ENCODE measurements at regions not wholly inside any gene's neighbourhood (a gene's known extent, or its start where the extent isn't known, plus 50 kb on each side); places are given as distances from the start of the nearest gene placed in this dataset.

DNA sequence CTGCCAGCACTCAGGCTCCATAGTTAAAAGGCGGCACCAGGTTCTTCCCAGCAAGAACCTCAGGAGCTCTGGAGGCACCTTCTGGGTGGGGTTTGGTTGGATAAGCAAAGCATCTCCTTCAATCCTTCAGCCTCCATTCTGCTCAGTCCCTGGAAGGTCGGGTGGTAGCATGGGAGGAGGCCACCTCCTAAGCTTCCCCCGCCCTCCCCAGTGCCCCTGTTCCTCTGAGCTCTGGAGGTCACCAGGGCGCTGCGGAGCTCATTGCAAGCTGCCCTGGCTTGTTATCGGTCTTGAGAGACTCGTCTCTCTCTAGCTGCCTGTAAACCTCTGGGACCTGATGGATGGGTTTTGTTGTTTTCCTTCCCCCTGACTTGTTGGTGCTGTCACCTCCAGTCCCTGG lies 124.8 kb downstream of the RPLP1 start:
- DNase-seq: no peak

DNA sequence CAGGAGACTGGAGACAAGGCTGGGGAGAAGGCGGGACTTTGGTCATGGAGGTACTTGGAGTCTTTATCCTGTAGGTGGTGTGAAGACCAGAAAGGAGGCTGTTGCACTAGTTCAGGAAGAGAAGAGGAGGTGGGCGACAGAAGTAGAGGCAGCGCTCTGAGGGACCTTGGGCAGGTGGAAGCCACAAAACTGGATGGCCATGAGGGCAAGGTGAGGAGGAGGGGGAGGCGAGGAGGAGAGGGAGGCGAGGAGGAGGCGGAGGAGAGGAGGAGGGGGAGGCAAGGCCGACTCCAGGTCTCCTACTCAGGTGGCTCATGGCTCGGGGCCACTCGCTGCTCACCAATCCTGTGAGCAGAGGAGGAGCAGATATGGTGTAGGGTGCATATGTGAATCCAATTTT lies 125.6 kb downstream of the RPLP1 start:
- no peak for DNase-seq

DNA sequence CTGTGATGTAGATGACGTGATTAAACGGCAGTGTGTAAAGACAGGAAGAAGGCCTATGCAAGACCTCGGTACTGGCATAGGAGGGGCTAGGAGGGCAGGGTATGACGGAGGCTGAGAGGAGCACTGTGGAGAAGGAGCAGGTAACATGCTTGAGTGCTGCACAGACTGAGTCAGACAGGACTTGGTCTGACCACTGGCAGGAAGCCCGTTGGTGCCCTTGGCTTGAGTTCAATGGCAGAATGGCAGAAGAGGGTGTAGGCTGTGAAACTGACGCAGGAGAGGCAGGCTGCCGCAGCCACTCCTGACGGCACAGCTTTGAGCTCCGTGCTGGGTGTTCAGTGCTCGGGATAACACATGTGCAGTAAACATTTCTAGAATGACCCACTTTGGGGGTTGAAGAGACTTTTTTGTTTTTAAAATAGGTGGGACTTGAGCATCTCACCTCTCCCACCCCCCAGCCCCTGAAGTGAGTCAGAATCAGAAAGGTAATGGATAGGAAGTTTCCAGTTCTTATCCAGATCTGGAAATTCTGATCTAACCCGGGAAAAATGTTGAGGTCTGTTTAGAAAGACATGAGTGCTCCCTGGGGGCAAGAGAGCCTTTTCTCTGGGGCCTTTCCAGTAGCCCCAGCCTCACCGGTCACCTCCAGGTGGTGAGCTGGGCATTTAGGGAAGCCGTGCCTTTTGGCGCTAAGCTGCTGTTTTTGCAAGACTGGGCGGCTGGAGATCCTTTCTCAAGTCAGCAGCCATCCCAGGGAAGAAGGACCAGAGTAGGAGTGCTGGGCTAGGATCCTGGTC lies 126.4 kb downstream of the RPLP1 start:
- no peak for DNase-seq

DNA sequence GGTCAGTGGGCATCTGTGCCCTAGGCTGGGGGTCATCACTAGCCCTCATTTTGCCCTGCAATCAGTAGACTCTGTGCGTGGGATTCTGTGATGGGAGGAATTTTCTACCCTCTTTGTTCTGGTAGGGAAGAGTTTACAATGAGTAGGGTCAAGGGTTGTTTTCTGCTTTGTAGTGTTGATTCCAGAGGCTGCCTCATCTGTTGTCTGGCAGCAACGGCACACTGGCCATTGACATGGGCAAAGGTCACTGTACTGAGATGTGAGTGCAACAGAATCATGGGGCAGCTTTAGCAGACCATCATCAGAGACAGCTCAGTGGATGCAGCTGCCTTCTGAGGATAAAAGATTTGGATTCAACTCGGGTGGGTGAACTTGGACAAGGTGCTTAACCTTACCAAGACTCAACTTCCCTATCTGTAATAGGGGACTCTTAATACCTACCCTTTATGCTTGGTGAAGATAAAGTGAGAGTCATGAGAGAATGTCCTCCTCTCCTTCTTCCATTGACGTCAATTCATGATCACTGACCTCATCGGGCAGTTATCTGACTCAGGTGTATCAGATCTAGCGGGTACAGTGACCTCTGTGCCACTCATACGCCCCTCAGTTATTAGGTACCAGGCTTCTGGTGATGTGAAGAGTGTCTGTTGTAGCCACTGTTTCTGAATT lies 127.5 kb downstream of the RPLP1 start:
- no peak for DNase-seq

DNA sequence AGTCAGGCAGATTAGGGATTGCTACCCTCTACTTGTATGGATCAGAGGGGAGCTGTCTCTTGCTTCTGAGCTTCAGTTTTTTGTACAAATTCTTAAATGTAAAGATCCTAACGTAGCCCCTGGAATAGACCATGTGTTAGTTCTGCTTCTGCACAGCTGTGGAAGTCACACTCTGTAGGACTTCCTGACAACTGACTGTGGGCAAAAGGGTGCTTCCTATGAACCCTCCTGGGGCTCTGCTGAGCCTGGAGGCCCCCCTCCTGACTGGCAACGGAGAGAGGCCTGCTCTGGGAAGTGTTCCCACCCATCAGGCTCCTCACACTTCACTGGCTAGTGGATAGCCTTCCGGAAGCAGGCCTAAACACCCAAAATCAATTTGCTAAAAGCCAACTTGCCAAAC lies 131.0 kb downstream of the RPLP1 start:
- no peak for DNase-seq

DNA sequence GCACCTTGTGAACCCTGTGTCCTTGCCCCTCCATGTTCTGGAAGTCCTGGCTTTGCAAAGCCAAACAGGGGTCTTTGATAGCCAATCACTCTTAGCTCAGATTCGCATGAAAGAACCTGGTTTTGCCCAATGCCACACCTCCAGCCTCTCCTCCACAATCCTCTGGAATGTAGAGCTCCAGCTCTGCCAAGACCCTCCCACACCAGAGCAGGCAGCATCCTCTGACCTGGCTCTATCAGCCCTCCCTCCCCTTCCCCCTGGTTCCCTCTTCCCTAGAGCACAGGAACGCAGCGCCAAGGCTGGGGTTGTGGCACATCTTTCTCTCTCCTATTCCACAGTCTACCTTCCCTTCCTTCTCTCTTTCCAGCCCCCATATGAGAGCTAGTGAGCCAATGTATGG lies 133.3 kb downstream of the RPLP1 start:
- DNase-seq: no peak

DNA sequence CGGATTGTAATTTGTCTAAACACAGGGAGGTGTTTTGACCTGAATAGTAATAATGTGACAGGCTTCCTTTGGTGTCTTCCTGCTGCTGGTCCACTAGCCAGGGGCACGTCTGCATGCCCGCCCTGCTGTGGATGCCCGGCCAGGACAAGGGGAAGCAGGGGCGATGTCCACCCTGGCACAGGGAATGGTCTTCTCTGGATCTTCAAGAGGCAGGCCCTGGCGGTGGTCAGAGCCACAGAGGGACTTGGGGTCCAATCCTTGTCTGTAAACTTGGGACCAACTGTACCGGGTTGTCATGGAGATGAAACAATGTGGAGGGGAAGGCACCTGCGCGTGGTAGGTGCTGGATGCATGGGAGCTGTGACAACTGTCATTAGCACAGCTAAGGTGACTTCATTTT lies 134.1 kb downstream of the RPLP1 start:
- DNase-seq: no peak

DNA sequence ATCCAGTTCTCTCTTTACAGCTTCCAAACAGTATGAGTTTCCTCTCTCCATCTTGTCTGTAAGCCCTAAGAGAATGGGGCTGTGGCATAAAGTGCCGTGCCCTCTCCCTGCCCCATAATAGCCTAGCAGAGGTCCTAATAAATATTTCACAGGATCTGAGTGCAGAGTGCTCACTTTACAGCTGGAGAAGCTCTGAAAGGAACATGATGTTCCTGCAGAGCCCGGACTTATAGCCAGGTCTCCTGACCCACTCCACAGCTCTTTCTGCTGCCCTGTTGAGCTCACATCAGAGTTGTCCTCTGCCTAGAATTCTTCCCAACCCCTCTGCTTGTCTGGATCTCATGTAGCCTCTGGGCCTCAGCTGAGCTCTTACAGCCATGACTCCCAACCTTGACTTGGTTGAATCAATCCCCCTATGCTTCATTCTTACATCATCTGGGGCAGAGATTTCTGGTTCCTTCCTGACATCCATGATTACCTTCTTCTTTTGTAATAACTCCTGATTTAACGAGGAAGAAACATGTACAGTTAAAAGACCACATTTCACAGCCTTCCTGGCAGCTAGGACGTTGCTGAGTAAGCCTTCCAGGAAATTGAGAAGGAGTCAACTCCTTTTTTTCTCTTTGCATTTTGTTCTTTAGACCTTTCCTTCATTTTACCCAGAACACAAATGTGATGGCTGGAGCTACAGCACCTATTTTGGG lies 135.3 kb downstream of the RPLP1 start:
- no peak for DNase-seq

DNA sequence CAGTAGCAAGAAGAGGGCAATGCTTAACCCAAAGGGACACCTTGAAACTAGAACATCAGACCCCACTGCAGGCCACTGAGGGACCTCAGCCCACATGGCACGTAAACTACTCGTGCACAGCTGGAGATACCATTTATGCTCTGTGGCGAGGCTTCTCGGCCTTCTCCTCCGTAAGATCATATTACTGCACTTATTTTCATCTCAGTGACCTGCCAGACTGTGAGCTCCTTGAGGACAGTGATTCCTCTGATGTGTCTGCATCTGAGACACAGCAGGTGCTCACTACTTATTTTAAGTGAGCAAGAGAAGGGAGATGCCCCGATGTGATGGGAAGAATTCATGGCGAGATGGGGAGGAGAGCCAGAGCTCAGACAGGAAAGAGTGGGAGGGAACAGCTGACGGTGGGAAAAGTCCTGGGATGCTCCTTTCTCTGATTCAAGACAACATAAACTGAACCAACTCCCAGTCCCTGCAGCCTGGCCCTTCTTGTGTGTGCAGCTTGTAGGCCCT lies 137.6 kb downstream of the RPLP1 start:
- DNase-seq: no peak

DNA sequence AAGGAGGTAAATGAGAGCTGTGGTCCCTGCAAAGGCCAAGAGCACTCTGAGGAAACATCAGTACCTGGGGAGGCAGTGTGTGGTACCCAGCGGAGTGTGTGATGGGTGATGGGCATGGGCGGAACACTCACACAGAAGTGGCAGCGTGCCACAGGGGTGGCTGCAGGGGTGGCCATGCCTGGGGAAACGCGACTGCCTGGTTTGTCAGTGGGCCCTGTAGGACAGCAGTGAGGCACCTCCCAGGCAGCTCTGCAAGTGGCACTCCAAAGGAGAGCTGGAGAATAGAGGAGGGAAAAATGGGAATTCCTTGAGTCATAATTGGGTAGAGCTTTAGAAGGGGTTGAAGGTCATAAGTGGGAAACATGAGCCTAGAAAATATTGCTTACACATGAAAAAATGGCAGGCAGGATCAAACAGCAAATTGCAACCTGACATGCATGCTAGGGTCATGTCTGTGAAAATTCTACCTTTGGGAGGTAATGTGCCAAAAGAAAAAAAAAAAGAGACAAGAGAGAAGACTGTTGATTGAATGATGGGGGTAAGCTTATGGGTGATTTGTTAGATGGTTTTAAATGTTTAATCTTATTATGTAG lies 138.4 kb downstream of the RPLP1 start:
- no peak for DNase-seq

DNA sequence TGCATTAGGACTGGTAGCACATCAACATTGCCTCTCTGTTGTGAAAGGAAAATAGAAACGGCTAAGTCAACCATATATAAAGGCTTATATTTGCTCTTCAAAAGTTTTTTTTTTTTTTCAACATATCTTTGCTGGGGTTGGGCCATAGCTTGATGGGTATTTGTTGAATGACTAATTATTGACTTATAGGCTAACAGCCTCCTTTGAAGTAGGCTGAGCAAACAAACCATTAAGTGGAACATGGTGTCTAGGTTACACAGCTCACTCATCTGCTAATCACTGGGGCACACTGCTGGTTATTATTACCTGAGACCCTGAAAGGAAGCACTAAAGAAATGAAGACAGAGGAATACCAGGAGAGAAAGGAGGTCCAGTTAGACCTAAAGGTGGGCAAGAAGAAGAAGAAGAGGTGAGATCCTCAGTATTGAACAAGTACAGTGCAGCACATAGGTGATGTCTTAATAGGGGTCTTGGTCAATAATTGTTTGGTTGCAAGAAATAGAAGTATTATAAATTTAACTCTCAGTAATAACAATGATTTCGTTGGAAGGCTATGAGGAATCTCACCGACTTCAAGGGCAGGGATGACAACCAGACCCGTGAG lies 139.4 kb downstream of the RPLP1 start:
- peak; percentile 88 for DNase-seq

DNA sequence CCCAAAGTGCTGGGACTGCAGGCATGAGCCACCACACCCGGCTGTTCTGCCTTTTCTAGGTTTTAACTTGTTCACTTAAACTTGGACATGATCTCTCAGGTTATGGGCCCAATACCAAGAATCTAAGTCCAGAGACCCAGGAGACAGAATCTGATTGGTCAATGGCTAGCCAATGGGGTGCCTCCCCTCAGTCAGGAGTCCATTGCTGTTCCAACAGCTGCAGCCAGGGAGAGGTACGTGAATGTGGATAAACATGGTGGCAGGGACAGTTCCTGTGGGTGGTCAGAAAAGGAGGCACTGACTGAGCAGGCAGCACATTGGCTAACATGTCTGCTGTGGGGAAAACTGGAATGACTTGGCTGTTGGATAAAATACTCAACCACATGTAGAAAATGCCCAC lies 140.3 kb downstream of the RPLP1 start:
- DNase-seq: no peak

DNA sequence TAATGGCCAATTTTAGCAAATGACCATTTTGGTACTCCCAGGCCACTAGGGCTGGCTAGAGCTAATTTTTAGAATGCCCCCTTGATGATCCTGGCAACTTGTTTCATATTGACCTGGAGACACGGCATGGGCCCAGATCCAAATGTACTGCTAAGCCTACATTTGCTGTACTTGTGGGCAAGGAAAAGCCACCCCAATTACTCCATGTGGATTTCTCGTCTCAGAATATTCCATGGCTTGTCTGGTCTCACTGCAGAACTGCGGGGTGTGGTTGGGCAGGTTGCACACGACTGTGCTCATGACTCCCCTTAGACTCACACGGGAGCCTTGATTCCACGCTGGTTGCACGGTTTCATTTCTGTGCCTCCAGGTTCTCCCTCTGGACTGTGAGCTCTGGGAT lies 140.9 kb downstream of the RPLP1 start:
- DNase-seq: no peak

DNA sequence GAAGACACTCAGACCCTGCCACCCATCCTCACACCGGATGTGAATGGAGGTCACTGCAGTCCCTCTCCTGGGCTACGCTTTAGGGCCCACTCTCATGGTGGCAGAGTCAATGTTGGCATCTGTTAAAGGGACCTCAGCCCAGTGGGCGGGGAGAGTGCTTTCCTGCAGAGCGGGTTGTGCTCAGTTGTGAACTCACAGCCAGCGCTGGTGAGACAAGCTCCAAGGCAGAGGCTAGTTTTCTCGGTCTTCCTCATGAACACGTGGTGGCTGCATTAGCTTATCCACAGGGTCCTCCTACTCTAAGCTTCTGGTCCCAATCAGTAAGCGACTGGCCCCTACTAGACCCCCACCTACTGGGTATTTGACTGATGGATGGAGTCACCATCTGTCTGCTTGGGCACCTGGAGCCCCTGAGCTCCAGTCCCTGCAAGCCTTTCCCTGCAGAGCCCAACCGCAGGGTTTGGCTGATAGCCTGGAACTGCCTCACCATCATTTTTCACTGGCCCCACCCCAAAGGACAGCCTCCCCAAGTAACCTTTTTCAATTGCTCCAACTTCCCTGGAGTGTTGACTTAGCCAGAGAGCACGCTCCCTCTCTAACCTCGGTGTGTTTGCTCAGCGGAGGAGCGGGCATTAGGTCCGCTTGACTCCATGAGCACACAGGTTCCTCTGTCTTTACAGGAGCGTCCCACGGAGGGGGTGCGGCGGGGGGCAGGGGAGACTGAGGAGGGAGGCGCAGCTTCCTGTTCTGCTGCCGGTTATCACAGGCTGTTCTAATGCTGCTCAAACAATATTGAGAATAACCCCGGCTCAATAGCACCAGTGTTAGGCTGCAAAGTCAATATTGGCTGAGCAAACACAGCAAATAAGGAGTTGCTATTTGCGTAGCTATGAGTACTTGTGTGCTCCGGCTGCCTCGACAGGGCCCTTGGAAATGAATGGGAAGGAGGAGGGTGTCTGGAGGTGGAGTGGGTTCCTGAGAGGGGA lies 141.7 kb downstream of the RPLP1 start:
- peak; percentile 99 for DNase-seq

DNA sequence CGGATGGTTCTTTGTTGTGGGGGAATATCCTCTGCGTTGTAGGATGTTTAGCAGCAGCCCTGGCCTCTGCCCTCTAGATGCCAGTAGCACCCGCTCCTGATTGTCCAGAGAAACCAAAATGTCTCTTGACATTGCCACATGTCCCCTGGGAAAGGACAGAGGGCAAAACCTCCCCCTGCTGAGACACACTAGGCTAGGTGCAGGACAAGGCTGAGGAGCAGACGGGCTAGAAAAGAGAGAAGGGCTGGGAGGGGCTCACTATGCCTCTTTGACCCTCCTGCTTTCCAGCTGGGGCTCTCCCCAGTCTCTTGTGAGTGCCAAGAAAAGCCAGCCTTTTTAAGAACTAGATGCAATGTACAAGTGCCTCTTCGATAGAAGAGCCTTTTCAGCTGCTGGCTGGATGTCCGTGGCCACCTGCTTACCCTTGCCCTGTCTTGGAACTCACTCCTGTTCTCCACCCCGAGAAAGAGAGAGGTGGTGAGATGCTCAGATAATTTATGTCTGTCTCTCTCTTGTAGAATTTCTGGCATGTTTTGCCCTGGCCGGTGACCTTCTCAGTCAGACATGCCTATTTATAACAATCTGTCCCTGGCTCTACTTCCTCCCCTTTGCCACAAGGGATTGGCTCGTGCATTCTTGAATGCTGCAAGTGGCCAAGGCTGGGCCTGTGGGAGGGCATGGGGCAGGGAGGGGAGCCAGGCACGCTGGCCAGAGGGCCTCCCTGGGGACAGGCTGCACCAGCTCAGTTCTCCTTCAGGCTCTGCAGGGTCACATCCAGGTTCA lies 142.6 kb downstream of the RPLP1 start:
- no peak for DNase-seq

DNA sequence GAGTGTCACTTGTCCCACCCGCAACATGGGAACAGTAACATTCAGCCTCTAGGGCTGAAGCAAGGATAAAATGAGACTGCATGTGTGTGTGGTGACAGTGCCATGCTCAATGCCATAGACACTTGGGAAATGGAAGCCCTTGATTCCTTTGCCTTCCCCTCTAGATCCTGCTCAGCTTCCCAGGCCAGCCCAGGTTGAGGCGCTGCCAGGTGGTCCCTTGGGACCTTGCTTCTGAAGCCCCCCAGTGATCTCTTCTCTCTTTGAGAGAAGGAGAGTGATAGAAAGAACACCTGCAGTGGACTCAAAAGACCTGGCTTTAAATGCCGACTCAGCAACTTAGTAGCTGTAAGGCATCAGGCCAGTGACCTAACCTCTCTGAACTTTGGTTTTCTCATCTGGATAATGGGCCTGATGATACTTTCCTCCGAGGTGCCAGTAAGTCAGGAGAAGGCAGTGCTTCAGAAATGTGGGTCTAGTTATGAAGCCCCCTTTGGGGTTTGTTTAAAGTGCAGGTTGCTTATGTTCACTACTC lies 144.5 kb downstream of the RPLP1 start:
- no peak for DNase-seq

DNA sequence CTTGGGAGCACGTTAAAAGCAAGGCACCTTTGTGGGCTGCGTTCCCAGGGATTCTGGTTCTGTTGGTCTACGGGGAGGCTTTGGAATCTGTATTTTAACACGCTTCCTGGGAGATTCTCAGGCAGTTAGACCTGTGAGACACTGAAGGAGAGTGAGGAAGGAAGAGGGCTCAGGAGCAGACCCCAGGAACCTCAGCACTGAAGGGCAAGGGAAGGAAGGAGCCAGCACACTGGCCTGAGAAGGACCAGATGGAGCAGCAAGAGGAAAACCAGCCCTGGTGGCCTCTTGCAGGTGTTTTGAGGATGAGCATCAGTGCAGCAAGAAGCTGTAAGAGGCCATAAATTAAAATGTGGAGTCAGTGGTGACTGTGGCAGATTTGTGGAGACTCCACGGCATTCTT lies 146.7 kb downstream of the RPLP1 start:
- DNase-seq: no peak

DNA sequence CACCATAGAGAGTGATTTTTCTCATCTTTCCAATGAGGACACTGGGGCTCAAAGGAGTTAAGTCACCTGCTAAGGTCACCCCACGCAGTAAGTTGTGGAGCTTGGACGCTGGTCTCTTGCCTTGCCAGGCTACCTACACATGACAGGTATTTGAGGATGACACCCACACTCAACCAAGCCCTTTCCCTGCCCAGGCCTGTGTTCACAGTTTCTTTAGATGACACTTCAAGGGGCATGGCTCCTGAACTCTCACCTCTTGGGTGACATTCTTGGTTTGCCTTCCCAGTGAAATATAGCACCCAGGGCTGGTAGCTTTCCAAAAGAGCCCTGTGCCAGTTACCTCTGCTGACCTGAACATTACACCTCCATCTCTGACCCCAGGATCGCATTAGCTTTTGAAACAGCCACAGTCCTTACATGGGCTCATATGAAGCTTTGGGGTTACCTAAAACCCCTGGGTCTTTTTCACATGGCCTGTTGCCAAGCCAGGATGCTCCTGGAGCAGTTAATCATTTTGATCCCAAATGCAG lies 148.0 kb downstream of the RPLP1 start:
- DNase-seq: no peak

DNA sequence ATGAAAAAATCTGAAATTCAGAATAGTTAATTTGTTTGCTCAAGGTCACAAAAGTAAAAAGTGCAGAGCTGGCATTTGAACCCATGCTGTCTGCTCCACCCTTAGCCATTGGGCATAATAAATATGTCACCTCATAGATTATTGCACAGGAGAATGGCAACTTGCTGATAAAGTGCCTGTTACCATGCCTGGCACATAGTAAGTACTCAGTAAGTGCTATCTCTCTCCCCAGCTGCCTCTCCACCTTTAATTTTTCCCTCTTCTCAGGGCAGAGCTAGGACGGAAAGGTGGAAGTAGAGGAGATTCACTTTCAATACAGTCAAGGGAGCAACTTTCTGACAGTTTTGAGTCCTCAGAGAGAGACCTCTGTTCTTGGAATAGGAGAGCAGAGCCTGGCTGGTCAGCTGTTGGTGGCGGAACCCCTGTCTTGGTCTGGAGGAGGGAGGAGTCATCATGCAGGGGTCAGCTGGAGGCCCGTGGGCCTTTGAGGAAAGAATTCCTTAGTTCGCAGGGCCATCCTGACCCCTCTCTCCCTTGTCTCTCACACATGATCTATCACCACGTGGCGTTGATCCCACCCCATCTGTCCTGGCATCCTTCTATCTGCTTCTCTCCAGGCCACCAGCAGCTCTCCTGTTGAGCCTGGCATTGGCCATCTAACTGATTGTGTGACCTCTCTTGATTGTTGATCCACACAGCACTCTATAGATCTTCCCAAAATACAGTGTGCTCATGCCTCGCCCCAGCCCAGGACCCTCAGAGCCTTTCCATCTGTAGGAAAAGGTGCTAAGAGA lies 149.3 kb downstream of the RPLP1 start:
- no peak for DNase-seq

DNA sequence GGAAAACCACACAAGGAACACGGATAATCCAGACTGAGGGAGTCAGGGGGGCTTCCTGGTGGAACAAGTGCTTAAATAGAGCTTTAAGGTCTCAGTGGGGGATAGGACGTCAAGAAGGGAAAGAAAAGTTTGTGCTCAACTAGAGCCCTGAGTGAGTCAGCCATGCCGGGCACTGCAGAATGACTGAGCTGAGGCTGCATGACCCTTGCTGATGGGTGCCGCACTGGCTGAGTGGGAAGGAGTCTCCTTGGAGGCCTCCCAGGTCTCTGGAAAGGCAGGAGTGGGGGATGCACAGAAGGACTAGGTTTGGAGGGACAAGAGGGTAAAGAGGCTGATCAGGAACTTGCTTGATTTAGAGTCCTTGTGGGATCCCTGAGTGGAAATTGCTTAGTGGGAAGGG lies 150.3 kb downstream of the RPLP1 start:
- DNase-seq: no peak

Measured in NCI-H526 treated with DMSO at 0.1 percent for 48 hours (cell line).